ENCODE measurements at regions not wholly inside any gene's neighbourhood (a gene's known extent, or its start where the extent isn't known, plus 50 kb on each side); places are given as distances from the start of the nearest gene placed in this dataset.

DNA sequence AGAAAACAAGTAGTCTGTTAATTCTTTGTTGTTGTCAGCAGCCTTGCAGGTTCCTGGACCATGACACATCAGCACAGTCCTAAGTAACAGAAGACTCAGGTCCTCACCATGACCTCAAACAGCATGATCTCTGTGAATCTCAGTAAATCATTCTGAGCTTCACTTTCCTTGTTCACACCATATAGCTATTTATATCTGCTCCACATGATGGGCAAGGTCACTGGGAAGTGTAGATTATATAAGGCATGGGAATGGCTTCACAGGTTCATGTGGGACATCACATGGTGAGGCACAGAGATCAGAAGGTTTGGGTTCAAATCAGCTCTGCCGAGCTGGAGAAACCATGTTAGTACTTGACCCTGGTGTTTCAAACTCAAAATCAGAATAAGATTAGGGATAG, 245.4 kb upstream of the SPTLC3 start:
- no peak for DNase-seq

DNA sequence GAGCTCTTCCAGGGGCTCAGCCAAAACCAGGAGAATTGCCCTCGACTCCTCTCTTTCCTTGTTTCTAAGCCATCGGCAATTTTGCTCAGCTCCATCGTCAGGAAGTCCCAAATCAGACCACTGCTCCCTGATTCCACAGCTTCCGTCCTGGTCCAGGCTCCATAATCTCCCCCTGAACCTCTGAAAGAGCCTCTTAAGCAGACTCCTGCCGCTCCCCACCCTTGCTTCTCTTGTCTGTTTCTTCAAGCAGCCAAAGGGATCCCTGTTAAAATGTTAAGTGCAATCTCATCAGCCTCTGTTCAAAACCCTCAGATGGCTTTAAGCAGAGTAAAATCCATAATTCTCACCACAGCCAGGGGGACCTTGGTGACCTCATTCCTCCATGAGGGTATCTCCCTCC, 244.7 kb upstream of the SPTLC3 start:
- no peak for DNase-seq

GRCh38 chr20:12764851-12765250, 243.9 kb upstream of the SPTLC3 start:
- DNase-seq, result no peak

DNA sequence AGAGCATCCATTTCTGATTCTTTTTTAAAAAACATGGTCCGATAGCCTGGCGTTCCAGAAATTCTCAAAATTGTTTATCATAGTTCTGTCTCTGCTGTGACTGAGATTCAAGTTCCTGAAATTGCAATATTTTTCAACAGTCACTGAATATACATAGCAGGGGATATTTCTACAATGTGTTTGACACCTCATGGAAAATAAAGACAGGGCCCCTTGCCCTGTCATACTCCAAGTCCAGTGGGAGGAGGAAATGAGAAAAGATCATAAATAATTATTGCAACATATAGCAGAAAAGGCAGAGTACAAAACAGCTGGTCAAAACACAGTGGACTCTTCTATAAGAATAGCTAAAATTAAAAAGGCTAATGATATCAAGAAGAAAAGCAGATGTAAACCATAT, 234.8 kb upstream of the SPTLC3 start:
- DNase-seq, result no peak

GRCh38 chr20:12775041-12775440, 233.7 kb upstream of the SPTLC3 start:
- no peak for DNase-seq

- no peak for DNase-seq
Measured at GRCh38 chr20:12777016-12777415, 231.8 kb upstream of the SPTLC3 start.

DNA sequence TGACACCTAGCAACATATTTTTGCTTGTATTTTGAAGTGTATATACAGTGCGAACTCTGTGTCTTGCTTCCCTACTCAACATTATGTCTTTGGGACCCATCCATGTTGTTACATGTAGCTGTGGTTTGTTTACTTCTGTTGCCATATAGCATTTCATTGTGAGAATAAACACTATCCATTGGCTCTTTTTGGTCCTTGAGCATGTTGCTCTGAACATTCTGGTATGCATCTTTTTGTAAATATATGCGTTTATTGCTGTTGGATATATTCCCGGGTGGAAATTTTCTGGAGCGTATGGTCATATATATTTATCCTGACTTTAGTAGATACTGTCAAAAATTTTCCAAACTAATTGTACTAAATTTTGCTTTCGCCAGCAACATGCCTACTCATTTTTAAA, 222.5 kb upstream of the SPTLC3 start:
- no peak for DNase-seq

GRCh38 chr20:12788632-12789299, 220.0 kb upstream of the SPTLC3 start:
- no peak for DNase-seq

DNA sequence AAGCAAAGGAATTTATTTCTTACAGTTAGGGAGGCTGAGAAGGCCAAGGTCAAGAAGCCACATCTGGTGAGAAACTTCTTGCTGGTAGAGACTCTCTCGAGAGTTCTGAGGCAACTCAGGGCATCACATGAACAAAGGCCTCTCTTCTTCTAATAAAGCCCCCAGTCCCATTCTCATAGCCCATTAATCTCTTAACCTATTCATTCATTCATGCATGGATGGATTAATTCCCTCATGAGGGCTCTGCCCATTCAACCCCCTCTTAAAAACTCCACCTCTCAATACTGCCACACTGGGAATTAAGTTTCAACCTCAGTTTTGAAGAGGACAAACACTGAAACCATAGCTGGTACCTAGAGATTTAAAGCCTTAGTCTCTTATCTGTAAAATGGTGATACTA, 217.9 kb upstream of the SPTLC3 start:
- DNase-seq, result no peak

DNA sequence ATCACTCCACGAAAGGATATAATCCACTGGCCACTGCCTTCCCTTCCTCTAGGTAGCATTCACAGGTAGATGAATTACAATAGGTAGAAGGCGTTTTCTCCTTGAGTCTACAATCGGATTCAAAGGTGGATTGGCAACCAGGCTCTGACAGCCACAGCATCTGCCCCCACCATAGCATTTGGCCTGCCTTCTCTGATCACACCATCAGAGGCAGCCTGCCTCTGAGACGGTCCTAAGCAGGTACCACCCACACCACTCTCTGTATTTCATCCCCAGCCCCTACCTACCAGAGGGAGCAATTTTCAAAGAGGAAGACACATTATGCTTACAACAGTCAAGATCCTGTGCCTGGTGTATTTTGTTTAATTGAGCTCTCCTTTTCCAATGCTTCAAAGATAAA, 210.5 kb upstream of the SPTLC3 start:
- no peak for DNase-seq

GRCh38 chr20:12808006-12808567, 200.7 kb upstream of the SPTLC3 start:
- DNase-seq, result no peak

DNA sequence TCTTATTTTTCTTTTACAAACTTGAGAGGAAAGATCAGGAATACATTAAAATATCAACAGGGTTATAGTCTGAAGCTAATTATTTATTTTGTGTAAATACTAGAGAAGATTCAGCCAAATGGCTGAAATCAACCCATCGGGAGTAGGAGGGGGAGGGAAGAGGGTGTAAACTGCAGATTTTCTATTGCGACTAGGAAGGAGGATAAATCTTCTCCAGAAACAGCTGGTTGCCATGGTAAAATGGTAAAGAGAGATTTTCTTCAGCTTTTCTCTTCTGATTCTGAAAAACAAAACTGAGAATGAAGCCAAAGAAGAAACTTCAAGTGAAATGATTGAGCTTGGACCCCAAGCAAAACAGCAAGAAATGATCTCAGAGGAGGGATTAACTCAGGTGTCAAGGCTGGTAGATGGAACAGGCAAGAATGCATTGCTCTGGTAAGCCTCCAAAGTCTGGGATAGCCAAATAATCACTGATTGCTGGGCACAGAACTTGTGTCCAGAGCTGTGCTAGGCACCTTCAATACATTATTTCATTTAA, 193.5 kb upstream of the SPTLC3 start:
- no peak for DNase-seq

DNA sequence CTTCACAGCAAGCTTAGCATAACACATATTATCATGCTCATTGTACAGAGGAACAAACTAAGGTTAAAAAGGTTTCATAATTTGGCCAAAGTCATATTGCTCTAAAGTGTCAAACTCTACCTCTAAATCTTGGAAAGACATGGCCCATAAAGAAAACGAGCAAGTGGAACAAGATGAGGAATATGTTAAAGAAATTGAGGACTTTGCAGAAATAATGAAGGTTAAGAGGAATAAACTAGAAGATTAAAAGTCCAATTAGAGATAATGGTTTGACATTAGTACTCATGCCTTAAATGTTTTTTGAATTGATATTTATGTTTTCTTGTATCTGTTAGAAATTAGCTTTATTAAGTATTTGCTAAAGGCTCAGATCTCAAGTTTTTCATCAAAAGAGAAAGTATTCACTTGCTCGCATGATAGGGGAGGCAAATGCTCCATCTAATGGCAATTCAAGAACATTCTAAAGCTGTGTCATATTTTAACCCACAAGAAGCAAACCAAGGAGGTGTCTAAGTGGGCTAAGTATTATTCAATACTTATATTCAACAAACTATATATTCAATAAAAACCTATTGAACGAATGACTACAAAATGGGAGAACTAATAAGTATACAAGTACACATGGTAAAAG, 192.9 kb upstream of the SPTLC3 start:
- DNase-seq, result no peak

GRCh38 chr20:12821249-12821648, 187.5 kb upstream of the SPTLC3 start:
- no peak for DNase-seq

- DNase-seq, result no peak
Measured at GRCh38 chr20:12823734-12824133, 185.0 kb upstream of the SPTLC3 start.

DNA sequence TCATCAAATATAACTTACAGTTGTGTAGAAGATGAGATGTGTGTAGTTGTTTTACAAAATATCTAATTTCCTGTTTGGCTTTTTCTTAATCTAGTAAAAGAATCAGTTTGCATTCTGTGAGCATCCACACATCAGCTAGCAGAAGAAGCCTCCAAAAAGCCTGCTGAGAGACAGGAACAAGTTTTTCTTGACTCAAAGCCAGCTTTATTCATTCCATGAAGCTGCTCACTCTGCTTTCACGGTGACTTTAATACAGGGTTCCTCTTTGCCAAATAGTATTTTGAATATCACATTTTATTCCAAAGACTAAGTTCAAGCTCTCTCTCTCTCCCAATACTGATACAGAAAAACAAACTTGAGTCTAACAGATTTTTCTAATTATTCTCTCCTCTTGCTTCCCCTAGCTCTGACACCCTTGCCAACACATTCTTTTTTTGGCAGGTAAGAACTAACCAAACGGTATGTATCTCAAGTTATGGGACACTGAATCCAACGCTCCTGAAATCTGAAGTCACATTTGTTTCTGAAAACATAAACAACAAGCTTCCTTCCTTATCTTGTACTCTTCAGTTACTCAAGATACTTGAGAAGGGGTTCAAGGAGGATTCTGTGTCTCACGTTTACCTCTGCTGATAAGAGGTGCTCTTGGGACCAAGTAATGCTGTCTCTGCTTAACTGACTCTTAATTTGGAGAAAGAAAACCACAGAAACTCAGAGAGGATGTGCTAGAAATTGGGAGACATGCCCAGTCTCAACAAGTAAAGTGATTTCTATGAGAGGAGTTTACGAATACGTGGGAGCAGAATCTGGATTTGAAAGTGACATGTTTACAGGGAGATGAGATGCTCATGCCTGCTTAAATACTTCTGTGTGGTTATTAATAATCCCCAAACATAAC, 184.2 kb upstream of the SPTLC3 start:
- DNase-seq, result no peak

DNA sequence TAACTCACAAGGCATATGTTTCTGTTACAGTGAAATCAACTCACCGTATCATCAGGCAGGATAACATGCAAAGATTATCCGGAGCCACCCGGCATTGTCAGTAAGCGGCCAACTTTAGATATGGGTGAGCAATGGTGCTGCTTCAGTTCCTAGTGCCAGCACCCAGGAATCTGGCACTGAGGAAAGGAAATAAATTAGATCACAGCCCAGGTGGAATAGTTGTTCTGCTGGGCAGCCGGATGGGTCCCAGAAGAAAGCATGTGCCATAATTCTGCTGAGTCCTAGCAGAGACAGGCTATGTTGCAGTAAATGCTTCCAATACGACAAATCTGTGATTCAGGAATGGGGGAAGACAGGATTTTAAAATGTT, 183.6 kb upstream of the SPTLC3 start:
- DNase-seq, result no peak

- DNase-seq, result no peak
Measured at GRCh38 chr20:12827816-12828385, 180.9 kb upstream of the SPTLC3 start.

GRCh38 chr20:12829170-12829569, 179.6 kb upstream of the SPTLC3 start:
- no peak for DNase-seq

DNA sequence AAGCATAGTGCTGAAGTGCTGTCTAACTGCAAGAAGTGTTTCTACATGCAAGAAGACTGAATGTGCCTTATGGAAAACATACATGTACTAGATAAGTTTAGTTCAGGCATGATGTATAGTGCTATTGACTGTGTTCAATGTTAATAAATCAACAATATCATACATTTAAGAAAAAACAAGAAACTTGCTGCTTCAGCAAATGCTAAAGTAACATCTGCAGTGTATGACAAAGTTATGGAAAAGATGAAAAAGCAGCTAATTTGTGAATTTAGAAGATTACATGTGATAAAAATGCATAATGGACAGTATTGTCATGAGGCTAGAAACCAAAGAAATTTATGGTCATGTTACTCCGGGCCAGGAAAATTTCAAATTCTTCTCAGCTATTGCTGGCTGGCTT, 174.9 kb upstream of the SPTLC3 start:
- no peak for DNase-seq

DNA sequence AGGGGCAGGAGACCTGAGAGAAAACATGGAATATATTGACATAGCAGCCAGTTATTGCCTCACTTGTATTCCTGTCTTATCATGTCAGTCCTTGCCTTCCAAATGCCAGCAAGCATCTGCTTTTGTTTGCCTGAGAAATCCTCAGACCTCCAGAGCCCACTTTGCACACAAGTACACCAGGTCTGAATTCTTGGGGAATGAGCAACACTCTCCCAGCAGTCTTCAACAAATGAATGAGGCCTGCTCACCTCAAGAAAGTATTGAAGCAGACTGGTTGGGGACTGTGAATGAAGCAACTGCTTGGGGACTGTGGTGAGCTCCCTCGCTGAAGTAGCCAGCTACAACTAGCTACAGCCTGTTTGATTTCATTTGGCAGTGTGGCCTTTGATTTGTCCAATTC, 172.8 kb upstream of the SPTLC3 start:
- DNase-seq, result no peak

- DNase-seq, result no peak
Measured at GRCh38 chr20:12837646-12838045, 171.1 kb upstream of the SPTLC3 start.

DNA sequence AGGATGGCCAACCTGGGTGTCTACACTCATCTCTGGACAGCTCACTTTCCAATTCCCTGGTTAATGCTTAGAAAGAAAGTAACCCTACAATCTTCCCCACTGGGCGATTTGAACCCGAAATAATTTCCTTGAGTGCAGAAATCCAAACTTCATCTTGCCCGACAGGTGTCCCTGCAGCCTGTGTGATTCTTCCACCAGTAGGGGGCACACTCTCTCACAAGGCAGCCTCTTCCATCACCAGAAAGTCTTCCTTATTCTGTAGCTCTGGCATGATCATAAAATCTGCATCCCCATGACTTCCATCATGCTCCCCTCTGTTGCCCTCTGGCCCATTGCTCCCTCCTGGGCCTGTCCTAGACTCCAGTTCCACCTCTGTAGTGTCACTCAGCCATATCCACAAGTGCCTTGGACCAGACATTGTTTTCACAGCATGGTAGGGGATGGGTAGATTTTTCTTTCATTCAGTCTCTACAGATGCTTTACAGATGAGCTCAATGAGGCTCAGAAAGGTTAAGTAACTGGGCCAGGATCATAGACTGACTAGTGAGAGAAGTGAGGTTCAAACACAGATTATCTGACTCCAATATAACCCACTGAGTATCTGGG, 170.4 kb upstream of the SPTLC3 start:
- no peak for DNase-seq
